Lower lobe of right lung (tissue), 2 donors: ENCODE measurements at regions not wholly inside any gene's neighbourhood (a gene's known extent, or its start where the extent isn't known, plus 50 kb on each side); places are given as distances from the start of the nearest gene placed in this dataset.

Experiments
- ATAC-seq, 2 donors: fragments of 200-7000 bp; cut with Tn5 transposase; one replicate each; pipeline ENCODE4 v1.9.1; 2020 to 2022; ENCODE audit warnings: mild to moderate bottlenecking in 2 of 2, moderate library complexity in 2 of 2
- DNase-seq: peaks from one replicate; pipeline ENCODE4 v3.0.0-alpha.2; 2020
- H3K27ac ChIP-seq: fragments of 200-600 bp; one replicate; pipeline ENCODE4 v1.8.0; 2022
- H3K27me3 ChIP-seq: fragments of 200-600 bp; one replicate; pipeline ENCODE4 v1.8.0; 2022; ENCODE audit warnings: low read depth
- H3K36me3 ChIP-seq: fragments of 200-600 bp; one replicate; pipeline ENCODE4 v1.8.0; 2022; ENCODE audit warnings: mild to moderate bottlenecking
- H3K4me1 ChIP-seq: fragments of 200-600 bp; one replicate; pipeline ENCODE4 v1.8.0; 2022
- H3K4me3 ChIP-seq: fragments of 200-600 bp; one replicate; pipeline ENCODE4 v1.8.0; 2022; ENCODE audit warnings: mild to moderate bottlenecking
- H3K9me3 ChIP-seq: fragments of 200-600 bp; one replicate; pipeline ENCODE4 v1.8.0; 2022
- CTCF ChIP-seq: fragments of 200-600 bp; IDR thresholded peaks from one replicate; pipeline ENCODE4 v1.8.0; 2022; ENCODE audit warnings: antibody characterized with exemption, mild to moderate bottlenecking
- intact Hi-C: fragments of 100-400 bp; cut with DNase I; formaldehyde crosslinking; loops from one replicate; pipeline ENCODE4 v1.11.0; 2022
- donor health status: DM: no; HTN: yes; CAD: no; lungs with severe emphysema.

- no peak overlapping the region for H3K4me3 ChIP-seq
- no peaks in the 10 kb centered on the region for H3K36me3 ChIP-seq
- DNase-seq (no peak), ATAC-seq (no peak)
- peaks cover 17% of the 10 kb centered on the region for H3K4me1 ChIP-seq
- H3K9me3 ChIP-seq, result no peaks in the 10 kb centered on the region
- intact Hi-C loops, result no loop called here
- no peaks in the 10 kb centered on the region for H3K27me3 ChIP-seq
- no peak overlapping the region for H3K27ac ChIP-seq
- no peak for TF ChIP-seq CTCF
Measured at GRCh38 chr10:110379831-110380230, 75.1 kb upstream of the SMNDC1 start.

- intact Hi-C loops, result no loop called here
- Histone ChIP-seq H3K36me3 (no peaks in the 10 kb centered on the region), H3K27me3 (no peaks in the 10 kb centered on the region), H3K4me1 (peaks cover 17% of the 10 kb centered on the region), H3K9me3 (no peaks in the 10 kb centered on the region), H3K4me3 (no peak overlapping the region), H3K27ac (no peak overlapping the region)
- DNase-seq (no peak), ATAC-seq (no peak)
- no peak for TF ChIP-seq CTCF
Measured at GRCh38 chr10:110380293-110380692, 75.6 kb upstream of the SMNDC1 start.

DNA sequence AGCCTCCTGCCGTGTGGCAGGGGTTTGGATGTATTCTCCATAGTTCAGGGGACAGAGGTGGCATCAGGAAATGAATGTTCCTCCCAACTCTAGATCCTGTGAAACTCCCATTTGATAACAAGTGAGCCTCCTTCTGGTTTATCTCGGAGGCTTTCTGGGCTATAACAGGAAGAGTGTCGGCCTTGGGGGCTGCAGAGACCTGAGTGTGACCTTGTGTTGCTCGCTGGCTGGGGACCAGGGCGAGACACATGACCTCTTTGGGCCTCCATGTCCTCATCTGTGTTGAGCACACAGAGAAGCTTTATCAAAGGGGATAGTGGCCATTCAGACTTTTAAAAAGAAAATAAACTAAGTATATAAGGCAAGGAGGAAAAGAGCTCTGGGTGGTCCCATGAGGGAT is 78.0 kb upstream of the SMNDC1 start:
- Histone ChIP-seq H3K27ac (no peak overlapping the region), H3K9me3 (no peaks in the 10 kb centered on the region), H3K4me3 (no peak overlapping the region), H3K4me1 (peaks cover under 1% of the 10 kb centered on the region), H3K36me3 (no peaks in the 10 kb centered on the region), H3K27me3 (no peaks in the 10 kb centered on the region)
- ATAC-seq, result no peak
- intact Hi-C loops, result no loop called here
- no peak for TF ChIP-seq CTCF
- DNase-seq, result no peak

GRCh38 chr10:110387617-110387982 is 82.9 kb upstream of the SMNDC1 start:
- Histone ChIP-seq H3K4me3 (no peak overlapping the region), H3K9me3 (no peaks in the 10 kb centered on the region), H3K4me1 (peaks cover 18% of the 10 kb centered on the region), H3K36me3 (no peaks in the 10 kb centered on the region), H3K27ac (no peak overlapping the region), H3K27me3 (no peaks in the 10 kb centered on the region)
- ATAC-seq (no peak), DNase-seq (no peak)
- TF ChIP-seq CTCF, result no peak
- intact Hi-C loops, result no loop called here

DNA sequence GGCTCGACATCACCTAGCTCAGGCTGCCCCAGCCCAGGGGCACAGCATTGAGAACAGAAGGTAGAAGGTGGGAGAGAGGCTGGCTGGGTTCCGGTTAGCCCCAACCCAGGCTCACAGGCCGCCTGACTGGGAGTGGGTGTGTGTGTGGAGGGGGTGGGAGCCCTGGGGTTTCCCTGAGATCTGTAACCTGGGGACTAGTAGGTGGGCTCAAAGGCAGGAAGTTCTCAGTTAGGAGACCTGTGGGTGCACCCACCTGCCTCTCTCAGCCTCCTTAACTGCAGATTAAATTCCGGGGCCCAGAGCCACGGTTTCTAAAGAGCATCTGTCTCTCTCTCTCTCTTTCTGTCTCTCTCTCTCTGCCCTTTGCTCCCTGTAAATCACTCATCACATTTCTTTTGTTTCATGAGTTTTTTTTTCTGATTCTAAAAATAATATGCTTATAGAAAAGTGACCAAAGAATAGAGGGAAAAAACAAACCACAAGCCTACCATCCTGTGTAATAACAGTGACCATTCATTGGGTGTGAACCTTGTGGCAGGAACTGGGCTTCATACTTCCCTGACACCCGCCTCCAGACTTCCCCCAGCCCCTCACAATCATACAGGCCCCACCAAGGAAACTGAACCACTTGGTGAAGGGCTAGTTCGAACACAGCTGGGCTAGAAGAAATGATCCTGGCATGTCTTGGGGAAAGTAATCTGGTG is 83.4 kb upstream of the SMNDC1 start:
- intact Hi-C loops, result no loop called here
- Histone ChIP-seq H3K36me3 (no peaks in the 10 kb centered on the region), H3K9me3 (no peaks in the 10 kb centered on the region), H3K4me3 (no peak overlapping the region), H3K27me3 (no peaks in the 10 kb centered on the region), H3K27ac (no peak overlapping the region), H3K4me1 (peaks cover 23% of the 10 kb centered on the region)
- DNase-seq, result no peak
- no peak for TF ChIP-seq CTCF
- peak in 1 of 2 donors; percentile 14 for ATAC-seq

DNA sequence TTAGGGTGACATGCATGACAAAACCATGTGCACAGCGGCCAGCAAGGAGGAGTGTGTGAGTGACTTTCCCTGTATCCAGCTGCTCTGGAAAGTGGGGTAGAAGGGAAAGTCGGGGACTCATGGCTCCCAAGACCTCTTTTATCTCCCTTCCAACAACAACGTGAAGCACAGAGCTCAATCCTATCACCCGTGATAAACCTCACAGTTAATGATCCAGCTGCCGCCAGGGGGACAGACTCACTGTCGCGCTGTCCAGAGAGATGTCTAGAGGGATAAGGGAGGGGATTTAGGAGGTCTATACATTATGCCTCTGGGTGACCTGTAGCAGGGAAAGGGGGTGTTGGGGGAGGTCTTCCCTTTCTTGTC is 84.0 kb upstream of the SMNDC1 start:
- Histone ChIP-seq H3K36me3 (no peaks in the 10 kb centered on the region), H3K27me3 (no peaks in the 10 kb centered on the region), H3K4me1 (peaks cover 25% of the 10 kb centered on the region), H3K27ac (no peak overlapping the region), H3K9me3 (no peaks in the 10 kb centered on the region), H3K4me3 (no peak overlapping the region)
- TF ChIP-seq CTCF, result no peak
- intact Hi-C loops, result no loop called here
- peak in 1 of 2 donors; percentile 6 for ATAC-seq
- DNase-seq, result no peak
